HG03025 (cell line): ENCODE measurements at regions not wholly inside any gene's neighbourhood (a gene's known extent, or its start where the extent isn't known, plus 50 kb on each side); places are given as distances from the start of the nearest gene placed in this dataset.

Source experiments
- ATAC-seq: cut with Tn5 transposase; IDR thresholded peaks from one replicate; pipeline ENCODE4 v1.9.1; 2021; ENCODE audit warnings: mild to moderate bottlenecking, moderate library complexity; ENCODE audit not compliant: unreplicated experiment, low FRiP score

- ATAC-seq: no peak
Observed at GRCh38 chr11:19565639-19566038, 147.0 kb upstream of the NAV2 start.

- ATAC-seq: no peak
Observed at GRCh38 chr11:19562156-19562555, 150.5 kb upstream of the NAV2 start.

GRCh38 chr11:19561011-19561410, 151.6 kb upstream of the NAV2 start:
- ATAC-seq: no peak

GRCh38 chr11:19560156-19560555, 152.5 kb upstream of the NAV2 start:
- no peak for ATAC-seq

GRCh38 chr11:19559746-19560145, 152.9 kb upstream of the NAV2 start:
- no peak for ATAC-seq

GRCh38 chr11:19558189-19558986, 154.2 kb upstream of the NAV2 start:
- ATAC-seq: no peak

GRCh38 chr11:19557720-19558140, 154.9 kb upstream of the NAV2 start:
- no peak for ATAC-seq

GRCh38 chr11:19557185-19557584, 155.5 kb upstream of the NAV2 start:
- ATAC-seq: no peak

GRCh38 chr11:19555266-19555665, 157.4 kb upstream of the NAV2 start:
- ATAC-seq: no peak

GRCh38 chr11:19553683-19554333, 158.8 kb upstream of the NAV2 start:
- no peak for ATAC-seq

GRCh38 chr11:19552656-19553260, 159.9 kb upstream of the NAV2 start:
- no peak for ATAC-seq

GRCh38 chr11:19552161-19552560, 160.5 kb upstream of the NAV2 start:
- no peak for ATAC-seq

GRCh38 chr11:19551457-19551856, 161.2 kb upstream of the NAV2 start:
- ATAC-seq: peak; percentile 79

- ATAC-seq: no peak
Observed at GRCh38 chr11:19547044-19547443, 165.6 kb upstream of the NAV2 start.

- ATAC-seq: no peak
Observed at GRCh38 chr11:19546325-19546724, 166.3 kb upstream of the NAV2 start.

- ATAC-seq: no peak
Observed at GRCh38 chr11:19541521-19542049, 171.1 kb upstream of the NAV2 start.

- ATAC-seq: no peak
Observed at GRCh38 chr11:19539861-19540260, 172.8 kb upstream of the NAV2 start.

GRCh38 chr11:19537803-19538453, 174.7 kb upstream of the NAV2 start:
- ATAC-seq: no peak

GRCh38 chr11:19536131-19536530, 176.5 kb upstream of the NAV2 start:
- no peak for ATAC-seq

GRCh38 chr11:19530505-19530904, 182.1 kb upstream of the NAV2 start:
- no peak for ATAC-seq

- ATAC-seq: no peak
Observed at GRCh38 chr11:19526119-19526518, 186.5 kb upstream of the NAV2 start.
